Thyroid gland (tissue), 4 donors: ENCODE measurements at regions not wholly inside any gene's neighbourhood (a gene's known extent, or its start where the extent isn't known, plus 50 kb on each side); places are given as distances from the start of the nearest gene placed in this dataset.

Experiments used
- CTCF ChIP-seq, 6 experiments: fragments of 200-600 bp in 3 of 6; fragments of 450-650 bp in 3 of 6; sonication (generic) in 3 of 6; IDR thresholded peaks; one replicate each; pipeline ENCODE4 v1.5.1; 2016 to 2019; ENCODE audit warnings: antibody characterized with exemption in 6 of 6, mild to moderate bottlenecking in 2 of 6, inconsistent platforms in 1 of 6, moderate library complexity in 1 of 6
- POLR2A ChIP-seq, 2 donors: fragments of 450-650 bp; IDR thresholded peaks; one replicate each; pipeline ENCODE4 v1.6.1; 2017; ENCODE audit warnings: antibody characterized with exemption in 2 of 2, mild to moderate bottlenecking in 2 of 2, moderate library complexity in 1 of 2

GRCh38 chr12:3353621-3354020 lies 137.4 kb upstream of the PRMT8 start:
- TF ChIP-seq CTCF (IDR thresholded peaks at IDR 0.05) (no peak), POLR2A (IDR thresholded peaks at IDR 0.05) (no peak)
